HepG2 (cell line): ENCODE measurements at regions not wholly inside any gene's neighbourhood (a gene's known extent, or its start where the extent isn't known, plus 50 kb on each side); places are given as distances from the start of the nearest gene placed in this dataset.

Experiments
- ATAC-seq: fragments of 200-7000 bp; cut with Tn5 transposase; 3 replicates; pipeline ENCODE4 v1.9.1; 2020; ENCODE audit warnings: mild to moderate bottlenecking, moderate library complexity
- BruUV-seq: library from RNA; stranded (reverse); fragments of 400-500 nt; replicated peaks from 2 replicates; lab custom pipeline; 2021; lab: Mats Ljungman, UMichigan
- CTCF ChIA-PET: fragments of 300-600 bp; formaldehyde crosslinking; extraction: SDS; loops from one replicate; lab custom pipeline; 2021; ENCODE audit warnings: low total read pairs, inconsistent platforms, low intra/inter-chr PET ratio; lab: Yijun Ruan, JAX
- POLR2A ChIA-PET: fragments of 350-600 bp; sonication (Branson Sonifier 250); formaldehyde crosslinking; loops from one replicate; lab custom pipeline; 2020; ENCODE audit warnings: antibody characterized with exemption, inconsistent platforms; lab: Yijun Ruan, JAX
- DNase-seq: peaks from one replicate; pipeline ENCODE4 v3.0.0-alpha.2; 2015; ENCODE audit warnings: low spot score
- FAIRE-seq: peaks from 3 replicates; lab custom pipeline; 2011; peaks lifted over from hg19 to GRCh38; lab: Jason Lieb, UNC
- H2AFZ ChIP-seq: one replicate; pipeline ENCODE4 v1.6.1; 2011; ENCODE audit warnings: low read length, inconsistent platforms
- H3K27ac ChIP-seq: fragments of 300-600 bp; 3 replicates; pipeline ENCODE4 v1.8.0; 2011; ENCODE audit warnings: mixed run types, mild to moderate bottlenecking, mixed read lengths, low read length, inconsistent platforms; ENCODE audit not compliant: insufficient read depth; ENCODE audit errors: extremely low read length
- H3K27me3 ChIP-seq, 2 experiments: fragments of 200-600 bp in 1 of 2; 2 replicates in 1 of 2; 3 replicates in 1 of 2; pipeline versions ENCODE4 v1.6.0 to v1.8.0; 2011; ENCODE audit warnings: low read length in 2 of 2, mild to moderate bottlenecking in 2 of 2, moderate library complexity in 2 of 2, inconsistent platforms in 1 of 2; ENCODE audit not compliant: insufficient read depth in 2 of 2, control insufficient read depth in 1 of 2
- H3K36me3 ChIP-seq, 2 experiments: fragments of 200-600 bp in 1 of 2; replicated peaks in 1 of 2; 2 replicates in 1 of 2; 3 replicates in 1 of 2; pipeline versions ENCODE4 v1.5.1 to v1.8.0; 2011; ENCODE audit warnings: low read length in 2 of 2, inconsistent platforms in 1 of 2; ENCODE audit not compliant: insufficient read depth in 2 of 2, control insufficient read depth in 1 of 2
- H3K4me1 ChIP-seq: 2 replicates; pipeline ENCODE4 v1.5.1; 2012; ENCODE audit warnings: low read length, inconsistent platforms; ENCODE audit not compliant: insufficient read depth
- H3K4me2 ChIP-seq: 2 replicates; pipeline ENCODE4 v1.6.0; 2011; ENCODE audit warnings: low read depth, low read length, inconsistent platforms
- H3K4me3 ChIP-seq, 3 experiments: fragments of 200-600 bp in 1 of 3; sonication (generic), shearing (Covaris generic) in 1 of 3; replicated peaks in 1 of 3; 2 replicates each; pipeline ENCODE4 v1.5.1; 2011 to 2016; ENCODE audit warnings: low read length in 3 of 3, inconsistent platforms in 2 of 3, low read depth in 2 of 3, mild to moderate bottlenecking in 2 of 3, control low read depth in 1 of 3, mixed read lengths in 1 of 3; ENCODE audit not compliant: insufficient read depth in 1 of 3
- H3K79me2 ChIP-seq: one replicate; pipeline ENCODE4 v1.6.1; 2011; ENCODE audit warnings: low read length, inconsistent platforms; ENCODE audit not compliant: insufficient read depth
- H3K9ac ChIP-seq: 2 replicates; pipeline ENCODE4 v1.6.0; 2011; ENCODE audit warnings: mild to moderate bottlenecking, low read depth, low read length, inconsistent platforms; ENCODE audit not compliant: insufficient read depth
- H3K9me3 ChIP-seq: 2 replicates; pipeline ENCODE4 v1.5.1; 2012; ENCODE audit warnings: mild to moderate bottlenecking, low read length
- H4K20me1 ChIP-seq: 2 replicates; pipeline ENCODE4 v1.6.0; 2011; ENCODE audit warnings: inconsistent platforms, mild to moderate bottlenecking, low read length, moderate library complexity; ENCODE audit not compliant: insufficient read depth
- ATRX ChIP-seq: sonication (generic); formaldehyde crosslinking; IDR thresholded peaks from 2 replicates; pipeline ENCODE4 v1.4.0; 2020; ENCODE audit warnings: missing genetic modification reagents, borderline replicate concordance
- CENPX ChIP-seq: sonication (generic); formaldehyde crosslinking; IDR thresholded peaks from 2 replicates; pipeline ENCODE4 v1.9.0; 2021; ENCODE audit warnings: mild to moderate bottlenecking, missing genetic modification reagents, moderate library complexity
- FOXP1 ChIP-seq, 2 experiments: fragments of 450-650 bp in 1 of 2; IDR thresholded peaks; 2 replicates each; pipeline ENCODE4 v1.6.1; 2017 to 2018; ENCODE audit warnings: antibody characterized with exemption in 1 of 2
- GFI1 ChIP-seq: sonication (generic); formaldehyde crosslinking; IDR thresholded peaks from 2 replicates; pipeline ENCODE4 v1.5.0; 2020; ENCODE audit warnings: missing genetic modification reagents, mild to moderate bottlenecking, borderline replicate concordance
- GTF3A ChIP-seq: sonication (generic); formaldehyde crosslinking; conservative IDR thresholded peaks from 2 replicates; pipeline ENCODE4 v1.4.0; 2020; ENCODE audit warnings: mild to moderate bottlenecking, missing genetic modification reagents
- NFE2L1 ChIP-seq: sonication (generic); formaldehyde crosslinking; IDR thresholded peaks from 2 replicates; pipeline ENCODE4 v1.4.0; 2020; ENCODE audit warnings: missing genetic modification reagents, mild to moderate bottlenecking, borderline replicate concordance
- NONO ChIP-seq, 2 experiments: fragments of 450-650 bp in 1 of 2; sonication (generic) in 1 of 2; formaldehyde crosslinking in 1 of 2; IDR thresholded peaks in 1 of 2; conservative IDR thresholded peaks in 1 of 2; 2 replicates each; pipeline versions ENCODE4 v1.6.1 to v1.8.0; 2017 to 2022; ENCODE audit warnings: mild to moderate bottlenecking in 1 of 2, missing genetic modification reagents in 1 of 2, moderate library complexity in 1 of 2
- PPARG ChIP-seq: conservative IDR thresholded peaks from 2 replicates; pipeline ENCODE4 v1.6.1; 2016; ENCODE audit warnings: missing biosample characterization, missing genetic modification reagents
- PTBP1 ChIP-seq: fragments of 200-400 bp; formaldehyde crosslinking; IDR thresholded peaks from 2 replicates; pipeline ENCODE4 v1.6.1; 2018; ENCODE audit warnings: low read length, low read depth; ENCODE audit not compliant: poor library complexity, severe bottlenecking
- RAD51 ChIP-seq: fragments of 450-650 bp; IDR thresholded peaks from 2 replicates; pipeline ENCODE4 v1.6.1; 2016; ENCODE audit warnings: borderline replicate concordance
- SETDB1 ChIP-seq: sonication (generic); formaldehyde crosslinking; IDR thresholded peaks from 2 replicates; pipeline ENCODE4 v1.5.1; 2020; ENCODE audit warnings: missing genetic modification reagents, mild to moderate bottlenecking, borderline replicate concordance
- ZIK1 ChIP-seq: sonication (generic); formaldehyde crosslinking; IDR thresholded peaks from 2 replicates; pipeline ENCODE4 v1.5.0; 2020; ENCODE audit warnings: mild to moderate bottlenecking, low read depth, missing genetic modification reagents, borderline replicate concordance
- ZNF33A ChIP-seq: sonication (generic); formaldehyde crosslinking; IDR thresholded peaks from 2 replicates; pipeline ENCODE4 v1.5.1; 2020; ENCODE audit warnings: missing genetic modification reagents, mild to moderate bottlenecking, moderate library complexity, borderline replicate concordance
- ZNF589 ChIP-seq: sonication (generic); formaldehyde crosslinking; conservative IDR thresholded peaks from 2 replicates; pipeline ENCODE4 v1.8.0; 2022; ENCODE audit warnings: mild to moderate bottlenecking, moderate library complexity, missing genetic modification reagents
- ZNF598 ChIP-seq: sonication (generic); formaldehyde crosslinking; IDR thresholded peaks from 2 replicates; pipeline ENCODE4 v1.5.1; 2020; ENCODE audit warnings: mild to moderate bottlenecking, missing genetic modification reagents, borderline replicate concordance
- WGBS: methylation state at CpG from one replicate; pipeline ENCODE4 v1.1.6; 2017; ENCODE audit warnings: low lambda C conversion rate; 5-methylcytosine and 5-hydroxymethylcytosine counted together
- in situ Hi-C: cut with HindIII; loops from 2 replicates; pipeline ENCODE4 v1.10.0; 2017; ENCODE audit warnings: low pct_unique_long_range_greater_than_20kb; ENCODE audit not compliant: extremely low pct_ligation_motif_present
- intact Hi-C: fragments of 100-400 bp; cut with micrococcal nuclease; formaldehyde crosslinking; loops from one replicate; pipeline ENCODE4 v1.10.0; 2022; ENCODE audit not compliant: unreplicated experiment
- TF ChIP-seq, protein P1 (sequence below): sonication (generic); formaldehyde crosslinking; IDR thresholded peaks from 2 replicates; pipeline ENCODE4 v1.4.0; 2020; ENCODE audit warnings: missing genetic modification reagents; ENCODE audit errors: not compliant biosample characterization
- TF ChIP-seq, protein P2 (sequence below): sonication (generic); formaldehyde crosslinking; IDR thresholded peaks from 2 replicates; pipeline ENCODE4 v1.4.0; 2020; ENCODE audit warnings: missing genetic modification reagents
- TF ChIP-seq, protein P3 (sequence below): sonication (generic); formaldehyde crosslinking; IDR thresholded peaks from 2 replicates; pipeline ENCODE4 v1.8.1; 2023; ENCODE audit warnings: mild to moderate bottlenecking, moderate library complexity, missing genetic modification reagents

DNA sequence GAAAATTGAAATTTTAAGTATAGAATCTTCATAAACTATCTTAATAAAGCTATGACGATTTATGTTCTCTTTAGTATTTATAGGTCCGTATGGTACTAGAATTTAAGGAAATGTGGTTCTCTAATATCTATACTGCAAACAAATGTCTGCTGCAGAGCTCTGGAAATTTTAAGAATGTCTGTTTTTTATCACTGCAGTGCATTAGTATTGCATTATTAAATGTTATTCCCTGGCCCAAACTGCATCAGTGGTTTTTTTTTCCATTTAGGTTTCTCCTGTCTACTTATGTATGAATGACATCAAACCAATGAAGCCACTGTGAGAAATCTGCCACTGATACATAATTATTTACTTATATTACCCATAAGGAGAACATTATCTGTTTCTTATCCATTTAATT is 211.4 kb upstream of the CD180 start (continued):
- TF ChIP-seq NONO (IDR thresholded peaks at IDR 0.05) (no peak), NONO (CRISPR knock-in tag; conservative IDR thresholded peaks at IDR 0.05) (no peak), ZIK1 (CRISPR knock-in tag) (no peak), ATRX (CRISPR knock-in tag) (no peak), GTF3A (CRISPR knock-in tag) (no peak), RAD51 (no peak), ZNF589 (CRISPR knock-in tag) (no peak), ZNF33A (CRISPR knock-in tag) (no peak), GFI1 (CRISPR knock-in tag) (no peak), NFE2L1 (no peak), FOXP1 (IDR thresholded peaks at IDR 0.05) (no peak), FOXP1 (CRISPR knock-in tag; IDR thresholded peaks at IDR 0.05) (no peak), CENPX (CRISPR knock-in tag) (no peak)

DNA sequence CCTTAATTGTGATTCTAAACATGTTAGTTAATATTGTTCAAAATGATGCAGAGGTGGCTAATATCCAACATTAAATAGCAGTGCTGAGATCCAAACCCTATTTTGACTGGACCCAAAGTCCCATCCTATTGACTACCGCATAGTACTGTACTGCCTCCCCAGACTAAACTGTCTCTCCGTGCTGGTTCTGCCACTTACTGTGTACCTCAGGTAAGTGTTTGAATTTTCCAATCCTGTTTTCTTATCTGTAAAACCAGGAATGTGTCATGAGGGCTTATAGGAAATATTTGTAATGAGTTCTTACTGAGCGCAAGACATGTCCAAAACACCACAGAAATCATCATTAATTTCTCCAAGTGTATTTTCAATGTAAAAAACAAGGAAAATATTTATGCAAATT is 209.2 kb upstream of the CD180 start:
- no peak overlapping the region for H2AFZ ChIP-seq
- H3K9ac ChIP-seq = no peak overlapping the region
- H3K4me3 ChIP-seq = no peak overlapping the region
- intact Hi-C loops = no loop called here
- WGBS = 55% methylated on average over 3 of the region's 3 CpGs
- no peak for FAIRE-seq
- POLR2A ChIA-PET = no interaction called here
- no peaks in the 10 kb centered on the region for H3K9me3 ChIP-seq
- no peak for TF ChIP-seq SETDB1
- no peak for TF ChIP-seq PPARG (CRISPR knock-in tag)
- TF ChIP-seq, protein P1, sequence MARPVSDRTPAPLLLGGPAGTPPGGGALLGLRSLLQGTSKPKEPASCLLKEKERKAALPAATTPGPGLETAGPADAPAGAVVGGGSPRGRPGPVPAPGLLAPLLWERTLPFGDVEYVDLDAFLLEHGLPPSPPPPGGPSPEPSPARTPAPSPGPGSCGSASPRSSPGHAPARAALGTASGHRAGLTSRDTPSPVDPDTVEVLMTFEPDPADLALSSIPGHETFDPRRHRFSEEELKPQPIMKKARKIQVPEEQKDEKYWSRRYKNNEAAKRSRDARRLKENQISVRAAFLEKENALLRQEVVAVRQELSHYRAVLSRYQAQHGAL (CRISPR knock-in tag) = no peak
- no peak for TF ChIP-seq ZNF598 (CRISPR knock-in tag)
- no peak for TF ChIP-seq PTBP1
- TF ChIP-seq, protein P2, sequence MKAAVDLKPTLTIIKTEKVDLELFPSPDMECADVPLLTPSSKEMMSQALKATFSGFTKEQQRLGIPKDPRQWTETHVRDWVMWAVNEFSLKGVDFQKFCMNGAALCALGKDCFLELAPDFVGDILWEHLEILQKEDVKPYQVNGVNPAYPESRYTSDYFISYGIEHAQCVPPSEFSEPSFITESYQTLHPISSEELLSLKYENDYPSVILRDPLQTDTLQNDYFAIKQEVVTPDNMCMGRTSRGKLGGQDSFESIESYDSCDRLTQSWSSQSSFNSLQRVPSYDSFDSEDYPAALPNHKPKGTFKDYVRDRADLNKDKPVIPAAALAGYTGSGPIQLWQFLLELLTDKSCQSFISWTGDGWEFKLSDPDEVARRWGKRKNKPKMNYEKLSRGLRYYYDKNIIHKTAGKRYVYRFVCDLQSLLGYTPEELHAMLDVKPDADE (CRISPR knock-in tag) = no peak
- TF ChIP-seq, protein P3, sequence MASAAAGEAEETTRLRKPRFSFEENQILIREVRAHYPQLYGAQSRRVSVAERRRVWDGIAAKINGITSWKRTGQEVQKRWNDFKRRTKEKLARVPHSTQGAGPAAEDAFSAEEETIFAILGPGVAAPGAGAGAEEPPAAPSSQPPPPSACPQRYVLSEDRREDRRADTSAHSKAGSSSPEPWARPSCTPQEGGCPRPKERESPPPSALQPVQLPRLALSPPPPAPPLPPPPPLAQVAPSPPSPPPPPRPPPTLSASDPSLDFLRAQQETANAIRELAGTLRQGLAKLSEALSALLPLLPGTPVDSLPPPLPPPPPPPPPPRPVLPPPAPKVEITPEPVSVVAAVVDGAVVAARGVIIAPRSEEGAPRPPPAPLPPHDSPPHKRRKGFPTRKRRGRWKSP (CRISPR knock-in tag) = no peak
- TF ChIP-seq, all 625 proteins: peak for 0
- H3K4me1 ChIP-seq = no peaks in the 10 kb centered on the region
- no peaks in the 10 kb centered on the region for H4K20me1 ChIP-seq
- in situ Hi-C loops = no loop called here
- no peaks in the 10 kb centered on the region for H3K27me3 ChIP-seq
- DNase-seq (no peak), ATAC-seq (no peak)
- no TSS peak for BruUV-seq
- H3K27ac ChIP-seq = no peak overlapping the region
- no peaks in the 10 kb centered on the region for H3K36me3 ChIP-seq
- no peaks in the 10 kb centered on the region for H3K79me2 ChIP-seq
- H3K4me2 ChIP-seq = no peak overlapping the region
- CTCF ChIA-PET = no interaction called here
